GM23338 (cell line): ENCODE measurements at regions not wholly inside any gene's neighbourhood (a gene's known extent, or its start where the extent isn't known, plus 50 kb on each side); places are given as distances from the start of the nearest gene placed in this dataset.

Source experiments
- ATAC-seq: fragments of 200-7000 bp; cut with Tn5 transposase; 3 replicates; pipeline ENCODE4 v1.9.1; 2020
- DNase-seq: peaks from one replicate; pipeline ENCODE4 v3.0.0-alpha.2; 2015; ENCODE audit warnings: low spot score
- H2AFZ ChIP-seq: fragments of 200-600 bp; sonication (generic); 2 replicates; pipeline ENCODE4 v1.8.0; 2016; ENCODE audit warnings: antibody characterized with exemption, mild to moderate bottlenecking, moderate library complexity
- H3F3A ChIP-seq: fragments of 200-600 bp; sonication (generic); replicated peaks from 2 replicates; pipeline ENCODE4 v1.8.0; 2017; ENCODE audit warnings: antibody characterized with exemption, mixed run types, low read depth
- H3K27ac ChIP-seq: fragments of 200-600 bp; sonication (generic); 2 replicates; pipeline ENCODE4 v1.6.1; 2016; ENCODE audit warnings: low read depth
- H3K27me3 ChIP-seq: fragments of 200-600 bp; sonication (generic); 2 replicates; pipeline ENCODE4 v1.8.0; 2016; ENCODE audit warnings: mild to moderate bottlenecking, mixed run types, moderate library complexity; ENCODE audit not compliant: insufficient read depth
- H3K36me3 ChIP-seq: fragments of 200-600 bp; sonication (generic); 2 replicates; pipeline ENCODE4 v1.8.0; 2016; ENCODE audit warnings: mild to moderate bottlenecking; ENCODE audit not compliant: insufficient read depth
- H3K4me1 ChIP-seq: fragments of 200-600 bp; sonication (generic); 2 replicates; pipeline ENCODE4 v1.8.0; 2016; ENCODE audit warnings: mild to moderate bottlenecking, moderate library complexity; ENCODE audit not compliant: insufficient read depth
- H3K4me2 ChIP-seq: fragments of 200-600 bp; sonication (generic); 2 replicates; pipeline ENCODE4 v1.7.1; 2017; ENCODE audit warnings: mixed run types
- H3K4me3 ChIP-seq: fragments of 200-600 bp; sonication (generic); 2 replicates; pipeline ENCODE4 v1.6.1; 2016; ENCODE audit warnings: mixed run types
- H3K79me2 ChIP-seq: fragments of 200-600 bp; sonication (generic); replicated peaks from 2 replicates; pipeline ENCODE4 v1.8.0; 2017; ENCODE audit warnings: mild to moderate bottlenecking; ENCODE audit not compliant: insufficient read depth
- H3K9me2 ChIP-seq: fragments of 200-600 bp; sonication (generic); 2 replicates; pipeline ENCODE4 v1.8.0; 2017; ENCODE audit not compliant: insufficient read depth
- H4K20me1 ChIP-seq: fragments of 200-600 bp; sonication (generic); replicated peaks from 2 replicates; pipeline ENCODE4 v1.8.0; 2017; ENCODE audit warnings: mild to moderate bottlenecking; ENCODE audit not compliant: insufficient read depth
- H3K27ac Mint-ChIP-seq: 2 replicates; pipeline ENCODE4 v1.8.0; 2020; ENCODE audit warnings: inconsistent platforms, mild to moderate bottlenecking, moderate library complexity, mixed read lengths
- H3K27me3 Mint-ChIP-seq: 3 replicates; pipeline ENCODE4 v1.8.0; 2022; ENCODE audit warnings: low read depth, mild to moderate bottlenecking, moderate library complexity, mixed read lengths, inconsistent platforms; ENCODE audit not compliant: insufficient read depth, poor library complexity
- H3K36me3 Mint-ChIP-seq: 3 replicates; pipeline ENCODE4 v1.8.0; 2021; ENCODE audit warnings: low read depth, mild to moderate bottlenecking, inconsistent platforms, moderate library complexity, mixed read lengths
- H3K4me1 Mint-ChIP-seq: 3 replicates; pipeline ENCODE4 v1.8.0; 2020; ENCODE audit warnings: mild to moderate bottlenecking, inconsistent platforms, mixed read lengths
- H3K4me3 Mint-ChIP-seq: 3 replicates; pipeline ENCODE4 v1.8.0; 2021; ENCODE audit warnings: moderate library complexity, mild to moderate bottlenecking, inconsistent platforms, mixed read lengths
- H3K9me3 Mint-ChIP-seq: 3 replicates; pipeline ENCODE4 v1.8.0; 2020; ENCODE audit warnings: moderate library complexity, mild to moderate bottlenecking, inconsistent platforms, mixed read lengths
- CREB1 ChIP-seq: fragments of 250-450 bp; sonication (Bioruptor Pico); IDR thresholded peaks from 2 replicates; pipeline ENCODE4 v1.5.0; 2020; ENCODE audit warnings: low read depth, mild to moderate bottlenecking, moderate library complexity
- CTCF ChIP-seq, 2 experiments: fragments of 200-600 bp in 1 of 2; sonication (generic) in 1 of 2; conservative IDR thresholded peaks; 2 replicates each; pipeline versions ENCODE4 v1.5.1 to v1.6.1; 2016 to 2017; ENCODE audit warnings: antibody characterized with exemption in 2 of 2, low read depth in 2 of 2, mild to moderate bottlenecking in 2 of 2, moderate library complexity in 1 of 2
- EZH2phosphoT487 ChIP-seq: fragments of 200-600 bp; sonication (generic); IDR thresholded peaks from one replicate; pipeline ENCODE4 v1.8.1; 2018; ENCODE audit warnings: antibody characterized with exemption; ENCODE audit not compliant: unreplicated experiment
- JUNB ChIP-seq: IDR thresholded peaks from one replicate; pipeline ENCODE4 v1.6.1; 2016; ENCODE audit warnings: antibody characterized with exemption; ENCODE audit not compliant: unreplicated experiment
- NANOG ChIP-seq: IDR thresholded peaks from 2 replicates; pipeline ENCODE4 v1.6.1; 2016; ENCODE audit warnings: antibody characterized with exemption, borderline replicate concordance
- ZNF114 ChIP-seq: fragments of 250-450 bp; sonication (Bioruptor Pico); IDR thresholded peaks from 2 replicates; pipeline ENCODE4 v1.5.0; 2020; ENCODE audit warnings: mild to moderate bottlenecking, moderate library complexity
- ZNF331 ChIP-seq: fragments of 250-450 bp; sonication (Bioruptor Pico); IDR thresholded peaks from 2 replicates; pipeline ENCODE4 v1.5.0; 2020; ENCODE audit warnings: low read depth, mild to moderate bottlenecking, moderate library complexity
- TF ChIP-seq, protein P1 (sequence below): IDR thresholded peaks from one replicate; pipeline ENCODE4 v1.6.1; 2018; ENCODE audit warnings: antibody characterized with exemption; ENCODE audit not compliant: unreplicated experiment

DNA sequence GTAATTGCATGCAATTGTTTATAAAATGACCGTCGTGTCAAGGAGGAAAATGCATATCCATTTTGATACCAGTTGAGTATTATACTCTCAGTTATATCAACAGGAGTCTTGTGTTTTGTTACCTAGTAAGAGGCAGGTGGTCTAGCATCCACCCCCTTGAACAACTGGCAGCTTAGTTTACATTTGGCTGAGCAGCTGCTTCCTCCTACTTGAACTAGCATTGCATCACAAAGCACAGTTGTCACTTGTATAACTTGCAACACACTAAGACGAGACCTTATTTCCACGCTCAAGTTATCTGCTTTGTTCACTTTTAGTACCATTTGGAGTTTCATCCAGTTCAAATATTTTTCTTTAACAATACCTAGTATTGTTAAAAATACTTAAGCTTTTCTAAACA lies 75.4 kb upstream of the UBE2E3 start:
- TF ChIP-seq CTCF (conservative IDR thresholded peaks at IDR 0.05; ENCODE audit: low read depth in 2 of 2) (no peak), ZNF114 (CRISPR knock-in tag) (no peak), CREB1 (CRISPR knock-in tag) (0 out of 2 replicates have a peak, but pooled peaks have one; percentile 18), ZNF331 (no peak), NANOG (peak; percentile 68), JUNB (no peak), EZH2phosphoT487 (no peak)
- TF ChIP-seq, protein P1, sequence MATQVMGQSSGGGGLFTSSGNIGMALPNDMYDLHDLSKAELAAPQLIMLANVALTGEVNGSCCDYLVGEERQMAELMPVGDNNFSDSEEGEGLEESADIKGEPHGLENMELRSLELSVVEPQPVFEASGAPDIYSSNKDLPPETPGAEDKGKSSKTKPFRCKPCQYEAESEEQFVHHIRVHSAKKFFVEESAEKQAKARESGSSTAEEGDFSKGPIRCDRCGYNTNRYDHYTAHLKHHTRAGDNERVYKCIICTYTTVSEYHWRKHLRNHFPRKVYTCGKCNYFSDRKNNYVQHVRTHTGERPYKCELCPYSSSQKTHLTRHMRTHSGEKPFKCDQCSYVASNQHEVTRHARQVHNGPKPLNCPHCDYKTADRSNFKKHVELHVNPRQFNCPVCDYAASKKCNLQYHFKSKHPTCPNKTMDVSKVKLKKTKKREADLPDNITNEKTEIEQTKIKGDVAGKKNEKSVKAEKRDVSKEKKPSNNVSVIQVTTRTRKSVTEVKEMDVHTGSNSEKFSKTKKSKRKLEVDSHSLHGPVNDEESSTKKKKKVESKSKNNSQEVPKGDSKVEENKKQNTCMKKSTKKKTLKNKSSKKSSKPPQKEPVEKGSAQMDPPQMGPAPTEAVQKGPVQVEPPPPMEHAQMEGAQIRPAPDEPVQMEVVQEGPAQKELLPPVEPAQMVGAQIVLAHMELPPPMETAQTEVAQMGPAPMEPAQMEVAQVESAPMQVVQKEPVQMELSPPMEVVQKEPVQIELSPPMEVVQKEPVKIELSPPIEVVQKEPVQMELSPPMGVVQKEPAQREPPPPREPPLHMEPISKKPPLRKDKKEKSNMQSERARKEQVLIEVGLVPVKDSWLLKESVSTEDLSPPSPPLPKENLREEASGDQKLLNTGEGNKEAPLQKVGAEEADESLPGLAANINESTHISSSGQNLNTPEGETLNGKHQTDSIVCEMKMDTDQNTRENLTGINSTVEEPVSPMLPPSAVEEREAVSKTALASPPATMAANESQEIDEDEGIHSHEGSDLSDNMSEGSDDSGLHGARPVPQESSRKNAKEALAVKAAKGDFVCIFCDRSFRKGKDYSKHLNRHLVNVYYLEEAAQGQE = no peak
- Mint-ChIP-seq H3K4me1 (peaks cover 52% of the 10 kb centered on the region), H3K27ac (peak overlapping the region; percentile 46; the same call in 1 of the 2 replicates), H3K9me3 (no peaks in the 10 kb centered on the region), H3K4me3 (no peak overlapping the region), H3K36me3 (no peaks in the 10 kb centered on the region; the same call in 2 of the 3 replicates), H3K27me3 (no peaks in the 10 kb centered on the region)
- H3K27ac ChIP-seq = no peak overlapping the region
- no peaks in the 10 kb centered on the region for H3K79me2 ChIP-seq
- no peaks in the 10 kb centered on the region for H3F3A ChIP-seq
- ATAC-seq (peak; percentile 94), DNase-seq (peak; percentile 71)
- H3K4me2 ChIP-seq = peak overlapping the region; percentile 34
- H4K20me1 ChIP-seq = no peaks in the 10 kb centered on the region
- H3K36me3 ChIP-seq = no peaks in the 10 kb centered on the region
- H3K4me1 ChIP-seq = peaks cover 29% of the 10 kb centered on the region
- no peaks in the 10 kb centered on the region for H3K9me2 ChIP-seq
- no peaks in the 10 kb centered on the region for H3K27me3 ChIP-seq
- peak overlapping the region; percentile 17; the same call in 1 of the 2 replicates for H3K4me3 ChIP-seq
- no peak overlapping the region for H2AFZ ChIP-seq

DNA sequence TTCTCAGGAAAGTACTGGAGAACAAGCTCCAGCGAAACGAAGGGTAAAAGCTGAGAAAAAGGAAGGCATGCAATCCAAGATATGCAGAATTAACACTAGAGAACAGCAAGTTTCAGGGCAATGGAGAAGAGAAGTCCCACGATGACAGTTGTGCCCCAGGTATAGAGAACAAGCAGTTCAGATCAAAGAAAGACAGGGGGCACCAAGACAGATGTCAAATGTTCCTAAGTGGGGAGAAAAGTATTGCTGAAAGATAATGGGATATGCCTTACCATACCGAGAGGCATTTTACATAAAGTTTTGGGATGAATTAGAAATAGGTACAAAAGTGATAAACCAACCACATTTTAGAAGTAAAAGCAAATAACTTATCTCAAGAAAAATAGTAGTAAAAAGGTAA lies 79.1 kb upstream of the UBE2E3 start:
- no peak for ATAC-seq
- Mint-ChIP-seq H3K9me3 (no peaks in the 10 kb centered on the region), H3K27ac (no peak overlapping the region), H3K4me1 (peaks cover 36% of the 10 kb centered on the region), H3K36me3 (no peaks in the 10 kb centered on the region), H3K27me3 (no peaks in the 10 kb centered on the region), H3K4me3 (no peak overlapping the region)
- no peaks in the 10 kb centered on the region for H3K9me2 ChIP-seq
- no peak overlapping the region for H2AFZ ChIP-seq
- TF ChIP-seq CTCF (conservative IDR thresholded peaks at IDR 0.05; ENCODE audit: low read depth in 2 of 2) = peak; percentile 28 to 40
- TF ChIP-seq, protein P1 = no peak
- no peak overlapping the region for H3K4me3 ChIP-seq
- H3K36me3 ChIP-seq = no peaks in the 10 kb centered on the region
- H3K4me1 ChIP-seq = peaks cover 17% of the 10 kb centered on the region
- no peaks in the 10 kb centered on the region for H3K79me2 ChIP-seq
- peak; percentile 10 for DNase-seq
- no peaks in the 10 kb centered on the region for H3F3A ChIP-seq
- H4K20me1 ChIP-seq = no peaks in the 10 kb centered on the region
- no peaks in the 10 kb centered on the region for H3K27me3 ChIP-seq
- no peak overlapping the region for H3K4me2 ChIP-seq
- no peak overlapping the region for H3K27ac ChIP-seq
